Activated T-cell treated with anti-CD3 and anti-CD28 coated beads, Interleukin-2, amount 50 U/mL, for 48 hours (primary cell): ENCODE measurements at regions not wholly inside any gene's neighbourhood (a gene's known extent, or its start where the extent isn't known, plus 50 kb on each side); places are given as distances from the start of the nearest gene placed in this dataset.

ENCODE experiments used
- DNase-seq, 2 experiments: peaks; one replicate each; pipeline ENCODE4 v3.0.0-alpha.2; 2020

DNA sequence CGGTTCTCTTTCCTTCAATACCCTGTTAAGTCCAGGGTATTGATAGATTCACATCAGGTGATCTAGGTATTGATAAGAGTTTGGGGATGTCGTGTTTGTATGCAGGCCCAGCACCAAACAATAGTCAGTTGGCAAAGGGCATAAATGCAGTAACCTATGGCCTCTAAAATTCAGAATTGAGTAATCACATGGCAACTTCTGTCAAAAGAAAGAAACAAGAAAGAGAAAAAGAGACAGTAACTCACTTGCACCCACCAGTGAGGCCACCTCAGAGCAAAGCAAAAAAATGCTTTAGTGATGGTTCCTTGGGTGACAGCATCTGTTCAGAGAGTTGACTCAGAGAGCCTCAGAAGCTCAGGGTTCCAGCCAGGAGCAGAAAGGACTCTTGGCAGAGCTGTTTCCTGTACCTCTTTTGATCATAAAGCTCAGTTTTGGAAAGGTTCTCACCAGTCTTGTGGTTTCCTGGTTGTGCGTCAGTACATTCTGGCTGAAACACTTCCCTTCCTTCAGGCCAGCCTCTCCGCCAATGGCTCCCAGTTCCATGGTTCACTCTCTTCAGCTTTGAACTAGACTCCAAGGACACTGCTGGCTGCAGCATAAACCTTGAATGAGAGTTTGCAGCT, 70.1 kb upstream of the GORAB start:
- no peak for DNase-seq

- no peak for DNase-seq
These were observed 61.8 kb upstream of the GORAB start for GRCh38 chr1:170470121-170470520.

GRCh38 chr1:170471398-170472053, 60.4 kb upstream of the GORAB start:
- DNase-seq, result no peak

- DNase-seq, result no peak
These were observed 51.0 kb upstream of the GORAB start for GRCh38 chr1:170481000-170481399.
